VCaP (cell line): ENCODE measurements at regions not wholly inside any gene's neighbourhood (a gene's known extent, or its start where the extent isn't known, plus 50 kb on each side); places are given as distances from the start of the nearest gene placed in this dataset.

ENCODE experiments used
- H3K27ac ChIP-seq: fragments of 450-650 bp; 2 replicates; pipeline ENCODE4 v1.5.1; 2017
- TF ChIP-seq, protein P1 (sequence below): fragments of 450-650 bp; conservative IDR thresholded peaks from 2 replicates; pipeline ENCODE4 v1.5.1; 2017; ENCODE audit warnings: mild to moderate bottlenecking, moderate library complexity

DNA sequence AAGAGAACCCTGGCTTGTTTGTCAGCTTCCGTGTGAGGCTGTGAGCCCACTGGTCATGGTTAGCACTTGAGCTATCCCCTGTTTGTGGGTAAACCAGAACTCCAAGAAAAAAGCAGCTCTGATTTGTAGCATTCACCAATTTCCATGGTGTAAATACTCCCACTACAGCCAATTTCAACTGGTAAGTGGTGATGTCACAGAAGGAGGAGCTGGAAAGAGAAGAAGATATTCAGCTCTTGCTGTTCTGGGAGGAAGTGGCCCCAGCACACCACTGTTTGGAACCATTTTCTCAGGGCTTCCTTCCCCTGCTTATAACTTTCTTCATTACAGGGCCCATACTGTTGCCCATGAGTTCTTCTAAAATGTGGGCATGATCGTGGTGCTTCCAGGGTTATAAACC, 500.1 kb upstream of the ZMIZ1 start:
- no peak overlapping the region for H3K27ac ChIP-seq
- TF ChIP-seq, protein P1, sequence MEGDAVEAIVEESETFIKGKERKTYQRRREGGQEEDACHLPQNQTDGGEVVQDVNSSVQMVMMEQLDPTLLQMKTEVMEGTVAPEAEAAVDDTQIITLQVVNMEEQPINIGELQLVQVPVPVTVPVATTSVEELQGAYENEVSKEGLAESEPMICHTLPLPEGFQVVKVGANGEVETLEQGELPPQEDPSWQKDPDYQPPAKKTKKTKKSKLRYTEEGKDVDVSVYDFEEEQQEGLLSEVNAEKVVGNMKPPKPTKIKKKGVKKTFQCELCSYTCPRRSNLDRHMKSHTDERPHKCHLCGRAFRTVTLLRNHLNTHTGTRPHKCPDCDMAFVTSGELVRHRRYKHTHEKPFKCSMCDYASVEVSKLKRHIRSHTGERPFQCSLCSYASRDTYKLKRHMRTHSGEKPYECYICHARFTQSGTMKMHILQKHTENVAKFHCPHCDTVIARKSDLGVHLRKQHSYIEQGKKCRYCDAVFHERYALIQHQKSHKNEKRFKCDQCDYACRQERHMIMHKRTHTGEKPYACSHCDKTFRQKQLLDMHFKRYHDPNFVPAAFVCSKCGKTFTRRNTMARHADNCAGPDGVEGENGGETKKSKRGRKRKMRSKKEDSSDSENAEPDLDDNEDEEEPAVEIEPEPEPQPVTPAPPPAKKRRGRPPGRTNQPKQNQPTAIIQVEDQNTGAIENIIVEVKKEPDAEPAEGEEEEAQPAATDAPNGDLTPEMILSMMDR = no peak

DNA sequence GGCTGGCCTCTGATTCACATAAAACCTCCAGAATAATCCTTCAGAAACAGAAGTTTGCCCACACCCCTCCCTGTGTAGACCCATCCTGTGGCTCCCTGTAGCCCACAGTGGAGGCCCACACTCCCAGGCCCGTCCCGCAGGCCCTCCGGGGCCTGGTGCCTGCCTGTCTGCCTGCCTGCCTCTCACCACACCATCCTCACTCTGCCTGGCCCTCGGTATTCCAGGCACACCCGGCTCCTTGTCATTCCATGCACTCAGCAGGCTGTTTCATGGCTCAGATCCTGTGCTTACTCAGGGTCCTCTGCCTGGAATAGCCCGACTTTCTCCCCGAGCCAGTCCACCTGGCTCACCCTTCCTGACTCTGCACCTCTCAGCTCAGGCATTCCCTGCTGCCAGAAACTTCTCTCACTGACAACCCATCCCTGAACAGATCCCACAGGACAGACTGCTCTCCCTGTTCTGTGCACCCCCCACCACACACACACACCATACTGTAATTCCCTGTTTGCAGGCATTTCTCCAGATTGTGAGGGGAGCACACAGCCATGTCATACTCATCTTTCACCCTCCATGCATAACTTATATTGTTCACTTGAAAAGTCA, 498.0 kb upstream of the ZMIZ1 start:
- TF ChIP-seq, protein P1 = no peak
- H3K27ac ChIP-seq = no peak overlapping the region; the same call in 1 of the 2 replicates

DNA sequence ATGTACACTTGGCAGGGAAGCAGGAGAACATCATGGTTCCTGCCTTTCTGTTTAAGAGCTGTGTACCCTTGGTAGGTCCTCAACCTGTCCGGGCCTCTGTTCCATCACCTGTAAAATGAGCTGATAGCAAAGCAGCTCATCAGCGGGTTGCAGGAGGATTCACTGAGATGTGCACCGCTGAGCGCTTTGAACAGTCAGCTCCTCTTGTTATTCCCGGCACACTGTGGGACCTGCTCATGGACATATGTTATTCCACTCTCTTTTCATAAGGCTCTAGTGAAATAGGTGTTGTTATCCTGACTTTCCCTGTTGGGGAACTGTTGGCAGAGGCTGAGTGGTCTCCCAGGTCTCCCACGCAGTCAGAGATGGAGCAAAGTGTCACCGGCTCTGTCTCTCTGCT, 497.5 kb upstream of the ZMIZ1 start:
- no peak overlapping the region for H3K27ac ChIP-seq
- TF ChIP-seq, protein P1 = no peak

DNA sequence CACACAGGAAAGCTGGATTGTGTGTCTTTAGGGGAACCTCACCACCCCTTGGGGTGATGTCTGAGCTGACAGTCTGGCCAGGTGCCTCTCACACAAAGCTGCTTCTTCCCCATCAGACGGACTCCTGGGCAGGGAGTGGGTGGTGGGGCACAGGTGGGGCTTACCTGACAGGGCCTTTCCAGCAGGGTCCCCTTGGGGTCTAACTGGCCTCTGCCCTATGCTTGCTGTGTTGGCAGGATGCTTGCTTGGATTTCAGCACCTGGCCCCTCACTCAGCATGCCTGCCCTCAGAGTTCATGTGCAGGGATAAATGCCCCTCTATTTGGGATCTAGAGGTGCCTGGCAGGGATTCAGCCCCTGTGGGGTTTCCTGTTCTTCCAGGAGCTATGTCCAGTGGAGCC, 496.9 kb upstream of the ZMIZ1 start:
- TF ChIP-seq, protein P1 = no peak
- no peak overlapping the region for H3K27ac ChIP-seq

DNA sequence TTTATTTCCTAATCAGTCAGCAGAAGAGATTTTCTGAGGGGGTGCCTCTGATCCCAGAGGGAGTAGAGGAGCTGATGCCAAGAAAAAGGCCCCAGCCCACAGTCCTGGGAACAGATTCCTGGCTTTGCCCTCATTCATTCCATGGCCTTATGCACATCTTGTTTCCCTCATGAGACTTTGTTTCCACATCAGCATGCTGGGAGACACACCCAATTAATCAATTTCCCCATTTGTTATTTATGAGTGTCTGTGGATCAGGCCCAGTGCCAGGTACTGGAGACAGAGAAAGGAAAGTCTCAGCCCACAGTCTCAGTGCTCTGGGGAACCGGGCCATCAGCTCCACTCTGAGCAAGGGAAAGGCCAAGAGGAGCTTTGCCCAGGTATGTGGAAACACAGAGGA, 496.2 kb upstream of the ZMIZ1 start:
- TF ChIP-seq, protein P1 = no peak
- H3K27ac ChIP-seq = no peak overlapping the region

DNA sequence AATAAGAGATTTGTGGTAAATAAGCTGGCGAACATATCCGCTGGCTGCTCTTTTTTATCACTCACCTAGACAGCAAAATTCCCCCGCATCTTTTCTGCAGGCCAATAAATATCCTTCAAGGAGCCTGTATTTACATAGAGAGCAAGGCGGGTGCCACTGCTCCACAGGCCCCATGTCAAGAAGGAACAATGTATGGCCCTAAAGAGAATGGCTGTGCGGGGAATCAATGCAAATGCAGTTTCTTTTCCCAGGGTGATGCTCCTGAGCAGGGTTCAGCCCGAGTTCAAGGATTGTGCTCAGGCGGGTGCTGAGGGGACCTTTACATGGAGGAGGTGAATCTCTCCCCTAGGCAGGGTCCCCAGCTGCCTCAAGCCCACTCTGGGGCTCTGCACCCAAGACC, 494.2 kb upstream of the ZMIZ1 start:
- H3K27ac ChIP-seq = no peak overlapping the region
- TF ChIP-seq, protein P1 = no peak

DNA sequence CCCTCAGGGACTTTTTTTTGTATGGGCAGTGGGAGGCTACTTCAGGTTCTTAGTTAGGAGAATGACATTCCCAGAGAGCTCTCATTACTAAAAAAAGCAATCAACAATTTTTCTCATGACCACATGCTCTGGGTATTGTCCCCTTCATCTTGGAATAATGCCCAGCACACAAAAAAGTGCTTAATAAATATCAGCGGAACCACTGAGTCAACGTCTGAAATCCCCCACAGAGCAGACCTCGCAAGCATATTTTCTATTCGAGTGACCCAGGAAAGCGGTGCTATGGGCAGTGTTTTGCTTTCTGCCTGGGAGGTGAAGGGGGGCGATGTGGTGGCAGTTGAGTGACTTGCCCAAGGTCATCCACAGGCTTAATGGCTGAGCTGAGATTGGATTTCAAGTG, 493.4 kb upstream of the ZMIZ1 start:
- H3K27ac ChIP-seq = no peak overlapping the region

More for the DNA sequence above, 493.4 kb upstream of the ZMIZ1 start:
- TF ChIP-seq, protein P1 = no peak
